ENCODE measurements at regions not wholly inside any gene's neighbourhood (a gene's known extent, or its start where the extent isn't known, plus 50 kb on each side); places are given as distances from the start of the nearest gene placed in this dataset.
"Not testable (repeated sequence)": the region's sequence is repeated elsewhere in the genome, so short reads cannot be mapped to it uniquely, and the experiment has no call there.

GRCh38 chr2:94576486-94576885 is 294.7 kb upstream of the TEKT4 start:
- DNase-seq = not testable (repeated sequence)

GRCh38 chr2:94577160-94577559 is 294.1 kb upstream of the TEKT4 start:
- DNase-seq = not testable (repeated sequence)

- DNase-seq = not testable (repeated sequence)
Observed at GRCh38 chr2:94579221-94579620, 292.0 kb upstream of the TEKT4 start.

GRCh38 chr2:94583081-94583723 is 288.0 kb upstream of the TEKT4 start:
- DNase-seq = not testable (repeated sequence)

GRCh38 chr2:94584569-94584968 is 286.7 kb upstream of the TEKT4 start:
- DNase-seq = not testable (repeated sequence)

GRCh38 chr2:94586032-94586982 is 284.9 kb upstream of the TEKT4 start:
- DNase-seq = not testable (repeated sequence)

- not testable (repeated sequence) for DNase-seq
Observed at GRCh38 chr2:94587042-94587441, 284.2 kb upstream of the TEKT4 start.

GRCh38 chr2:94594019-94594836 is 277.0 kb upstream of the TEKT4 start:
- DNase-seq = not testable (repeated sequence)

- not testable (repeated sequence) for DNase-seq
Observed at GRCh38 chr2:94595956-94596355, 275.3 kb upstream of the TEKT4 start.

- not testable (repeated sequence) for DNase-seq
Observed at GRCh38 chr2:94598075-94598713, 273.0 kb upstream of the TEKT4 start.

- DNase-seq = not testable (repeated sequence)
Observed at GRCh38 chr2:94600929-94601328, 270.3 kb upstream of the TEKT4 start.

GRCh38 chr2:94602466-94602865 is 268.8 kb upstream of the TEKT4 start:
- DNase-seq = no peak

GRCh38 chr2:94622113-94622618 is 249.1 kb upstream of the TEKT4 start:
- DNase-seq = no peak

- not testable (repeated sequence) for DNase-seq
Observed at GRCh38 chr2:94628953-94629352, 242.3 kb upstream of the TEKT4 start.

GRCh38 chr2:94641397-94641796 is 229.8 kb upstream of the TEKT4 start:
- not testable (repeated sequence) for DNase-seq

GRCh38 chr2:94652131-94652530 is 219.1 kb upstream of the TEKT4 start:
- DNase-seq = not testable (repeated sequence)

GRCh38 chr2:94669858-94670257 is 201.4 kb upstream of the TEKT4 start:
- DNase-seq = not testable (repeated sequence)

- DNase-seq = not testable (repeated sequence)
Observed at GRCh38 chr2:94694236-94694635, 177.0 kb upstream of the TEKT4 start.

GRCh38 chr2:94708982-94709381 is 162.2 kb upstream of the TEKT4 start:
- not testable (repeated sequence) for DNase-seq

- no peak for DNase-seq
Observed at GRCh38 chr2:94725543-94725942, 145.7 kb upstream of the TEKT4 start.

GRCh38 chr2:94735536-94735935 is 135.7 kb upstream of the TEKT4 start:
- not testable (repeated sequence) for DNase-seq

GRCh38 chr2:94737145-94737544 is 134.1 kb upstream of the TEKT4 start:
- DNase-seq = peak; percentile 24

Data from NCI-H2171 (cell line).